Vagina (tissue), 2 donors: ENCODE measurements at regions not wholly inside any gene's neighbourhood (a gene's known extent, or its start where the extent isn't known, plus 50 kb on each side); places are given as distances from the start of the nearest gene placed in this dataset.

Experiments
- POLR2A ChIP-seq, 2 donors: fragments of 450-650 bp; IDR thresholded peaks; one replicate each; pipeline ENCODE4 v1.6.1; 2017; ENCODE audit warnings: antibody characterized with exemption in 2 of 2, mild to moderate bottlenecking in 2 of 2, moderate library complexity in 2 of 2
- POLR2AphosphoS5 ChIP-seq, 2 donors: sonication (generic); formaldehyde crosslinking; IDR thresholded peaks; one replicate each; pipeline ENCODE4 v1.9.0; 2017; ENCODE audit warnings: antibody characterized with exemption in 2 of 2, mild to moderate bottlenecking in 2 of 2, low read depth in 1 of 2; ENCODE audit not compliant: insufficient read depth in 1 of 2
- TF ChIP-seq, protein P1 (sequence below), 3 experiments: fragments of 450-650 bp in 2 of 3; fragments of 200-600 bp in 1 of 3; sonication (generic) in 1 of 3; IDR thresholded peaks; one replicate each; pipeline ENCODE4 v1.5.1; 2017 to 2019; ENCODE audit warnings: antibody characterized with exemption in 3 of 3, mild to moderate bottlenecking in 2 of 3, moderate library complexity in 2 of 3

- TF ChIP-seq, protein P1, sequence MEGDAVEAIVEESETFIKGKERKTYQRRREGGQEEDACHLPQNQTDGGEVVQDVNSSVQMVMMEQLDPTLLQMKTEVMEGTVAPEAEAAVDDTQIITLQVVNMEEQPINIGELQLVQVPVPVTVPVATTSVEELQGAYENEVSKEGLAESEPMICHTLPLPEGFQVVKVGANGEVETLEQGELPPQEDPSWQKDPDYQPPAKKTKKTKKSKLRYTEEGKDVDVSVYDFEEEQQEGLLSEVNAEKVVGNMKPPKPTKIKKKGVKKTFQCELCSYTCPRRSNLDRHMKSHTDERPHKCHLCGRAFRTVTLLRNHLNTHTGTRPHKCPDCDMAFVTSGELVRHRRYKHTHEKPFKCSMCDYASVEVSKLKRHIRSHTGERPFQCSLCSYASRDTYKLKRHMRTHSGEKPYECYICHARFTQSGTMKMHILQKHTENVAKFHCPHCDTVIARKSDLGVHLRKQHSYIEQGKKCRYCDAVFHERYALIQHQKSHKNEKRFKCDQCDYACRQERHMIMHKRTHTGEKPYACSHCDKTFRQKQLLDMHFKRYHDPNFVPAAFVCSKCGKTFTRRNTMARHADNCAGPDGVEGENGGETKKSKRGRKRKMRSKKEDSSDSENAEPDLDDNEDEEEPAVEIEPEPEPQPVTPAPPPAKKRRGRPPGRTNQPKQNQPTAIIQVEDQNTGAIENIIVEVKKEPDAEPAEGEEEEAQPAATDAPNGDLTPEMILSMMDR (IDR thresholded peaks at IDR 0.05) = no peak
- no peak for TF ChIP-seq POLR2A (IDR thresholded peaks at IDR 0.05)
- TF ChIP-seq POLR2AphosphoS5 (IDR thresholded peaks at IDR 0.05; ENCODE audit: insufficient read depth in 1 of 2, low read depth in 1 of 2) = no peak
These were observed 161.0 kb upstream of the HS3ST1 start for GRCh38 chr4:11589676-11590075.
